ENCODE measurements at regions not wholly inside any gene's neighbourhood (a gene's known extent, or its start where the extent isn't known, plus 50 kb on each side); places are given as distances from the start of the nearest gene placed in this dataset.

GRCh38 chr2:67208887-67209500 lies 188.1 kb upstream of the ETAA1 start:
- no TSS peak for BruUV-seq (replicated peaks)
- Histone ChIP-seq H3K27ac (ENCODE audit: control insufficient read depth, insufficient read depth) (no peak overlapping the region), H3K4me3 (no peak overlapping the region), H3K4me2 (ENCODE audit: control insufficient read depth, insufficient read depth) (no peak overlapping the region), H3K79me2 (ENCODE audit: control insufficient read depth, insufficient read depth, low read length) (no peaks in the 10 kb centered on the region), H3K27me3 (replicated peaks in 1 of 2; ENCODE audit: control insufficient read depth in 2 of 2, insufficient read depth in 2 of 2, low read length in 1 of 2) (no peaks in the 10 kb centered on the region), H3K9me3 (replicated peaks; ENCODE audit: control insufficient read depth, insufficient read depth, low read length) (no peaks in the 10 kb centered on the region), H3K4me1 (ENCODE audit: control insufficient read depth, insufficient read depth, low read length) (no peaks in the 10 kb centered on the region), H4K20me1 (ENCODE audit: control insufficient read depth, insufficient read depth) (no peaks in the 10 kb centered on the region; the same call in 1 of the 2 replicates), H3K36me3 (ENCODE audit: control insufficient read depth in 2 of 2, insufficient read depth in 2 of 2, low read length in 1 of 2) (no peaks in the 10 kb centered on the region), H3K9ac (ENCODE audit: control insufficient read depth, insufficient read depth, low read length) (no peak overlapping the region), H2AFZ (ENCODE audit: control insufficient read depth, low read depth, low read length) (no peak overlapping the region)
- 46% methylated on average over 3 of the region's 3 CpGs for WGBS (ENCODE audit: insufficient coverage, insufficient replicate concordance, low lambda C conversion rate, missing lambda C conversion rate)
- ChIA-PET POLR2A (no interaction called here), CTCF (no interaction called here), SMC1A (ENCODE audit: uncharacterized antibody, unreplicated experiment) (no interaction called here), RAD21 (ENCODE audit: unreplicated experiment) (no interaction called here)
- in situ Hi-C loops (cut with MboI) (no loop called here), intact Hi-C loops (cut with micrococcal nuclease; ENCODE audit: unreplicated experiment) (no loop called here)
- no peak for FAIRE-seq
- no peak for TF ChIP-seq ZSCAN29 (IDR thresholded peaks at IDR 0.05)
- TF ChIP-seq BCLAF1 (IDR thresholded peaks at IDR 0.05) = no peak
- TF ChIP-seq KAT2A (conservative IDR thresholded peaks at IDR 0.05; ENCODE audit: control insufficient read depth, low read depth, low read length) = no peak
- no peak for TF ChIP-seq GATAD2B (conservative IDR thresholded peaks at IDR 0.05; ENCODE audit: low read depth)
- no peak for TF ChIP-seq MAX (IDR thresholded peaks at IDR 0.05; ENCODE audit: low read depth, low read length)
- TF ChIP-seq MTA3 (IDR thresholded peaks at IDR 0.05; ENCODE audit: borderline replicate concordance, low read length) = no peak
- TF ChIP-seq KLF5 (IDR thresholded peaks at IDR 0.05; ENCODE audit: partially characterized antibody) = no peak
- no peak for TF ChIP-seq E4F1 (IDR thresholded peaks at IDR 0.05; ENCODE audit: borderline replicate concordance, partially characterized antibody)
- TF ChIP-seq ELK1 (IDR thresholded peaks at IDR 0.05; ENCODE audit: low read depth, low read length) = no peak
- TF ChIP-seq ZBTB33 (IDR thresholded peaks at IDR 0.05) = no peak
- no peak for DNase-seq (ENCODE audit: low read depth, low spot score)
- ATAC-seq = no peak

Data from GM12878 (cell line).